NCI-H2029 (cell line): ENCODE measurements at regions not wholly inside any gene's neighbourhood (a gene's known extent, or its start where the extent isn't known, plus 50 kb on each side); places are given as distances from the start of the nearest gene placed in this dataset.

Source experiments
- DNase-seq: peaks from one replicate; lab custom pipeline; 2025; lab: John Stamatoyannopoulos, UW

- DNase-seq: no peak
Observed at GRCh38 chr6:167774881-167775280, 51.8 kb upstream of the AFDN start.

- no peak for DNase-seq
Observed at GRCh38 chr6:167776906-167777627, 49.6 kb upstream of the AFDN start.
